GM12865 (cell line): ENCODE measurements at regions not wholly inside any gene's neighbourhood (a gene's known extent, or its start where the extent isn't known, plus 50 kb on each side); places are given as distances from the start of the nearest gene placed in this dataset.

Experiments used
- DNase-seq: peaks from one replicate; pipeline ENCODE4 v3.0.0; 2010; ENCODE audit warnings: low read depth
- H3K4me3 ChIP-seq: 2 replicates; pipeline ENCODE4 v1.5.1; 2011; ENCODE audit warnings: mild to moderate bottlenecking, low read depth, low read length, control low read depth
- TF ChIP-seq, protein P1 (sequence below): IDR thresholded peaks from 2 replicates; pipeline ENCODE4 v1.5.1; 2011; ENCODE audit warnings: low read length, control low read depth, low read depth, inconsistent platforms; ENCODE audit not compliant: insufficient read depth; ENCODE audit errors: missing control alignments

DNA sequence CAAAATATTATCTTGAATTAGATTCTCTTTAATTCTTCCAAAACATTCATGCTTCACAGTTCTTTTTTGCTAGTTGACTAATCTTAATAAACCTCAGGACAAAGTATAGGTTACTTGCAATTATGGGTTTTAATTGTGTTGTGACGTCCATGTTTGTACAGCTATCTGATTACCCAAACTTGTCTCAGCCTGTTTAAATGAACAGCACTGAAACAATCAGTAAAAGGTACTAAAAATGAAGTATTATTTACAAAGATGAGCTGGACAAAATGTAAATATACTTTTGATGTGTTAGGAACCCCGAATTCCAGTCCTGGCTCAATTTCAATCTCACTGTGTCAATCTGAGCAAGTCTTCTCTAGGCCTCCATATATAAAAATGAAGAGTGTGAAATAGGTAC lies 57.4 kb upstream of the SLC6A14 start:
- no peak for DNase-seq
- H3K4me3 ChIP-seq = no peak overlapping the region
- TF ChIP-seq, protein P1, sequence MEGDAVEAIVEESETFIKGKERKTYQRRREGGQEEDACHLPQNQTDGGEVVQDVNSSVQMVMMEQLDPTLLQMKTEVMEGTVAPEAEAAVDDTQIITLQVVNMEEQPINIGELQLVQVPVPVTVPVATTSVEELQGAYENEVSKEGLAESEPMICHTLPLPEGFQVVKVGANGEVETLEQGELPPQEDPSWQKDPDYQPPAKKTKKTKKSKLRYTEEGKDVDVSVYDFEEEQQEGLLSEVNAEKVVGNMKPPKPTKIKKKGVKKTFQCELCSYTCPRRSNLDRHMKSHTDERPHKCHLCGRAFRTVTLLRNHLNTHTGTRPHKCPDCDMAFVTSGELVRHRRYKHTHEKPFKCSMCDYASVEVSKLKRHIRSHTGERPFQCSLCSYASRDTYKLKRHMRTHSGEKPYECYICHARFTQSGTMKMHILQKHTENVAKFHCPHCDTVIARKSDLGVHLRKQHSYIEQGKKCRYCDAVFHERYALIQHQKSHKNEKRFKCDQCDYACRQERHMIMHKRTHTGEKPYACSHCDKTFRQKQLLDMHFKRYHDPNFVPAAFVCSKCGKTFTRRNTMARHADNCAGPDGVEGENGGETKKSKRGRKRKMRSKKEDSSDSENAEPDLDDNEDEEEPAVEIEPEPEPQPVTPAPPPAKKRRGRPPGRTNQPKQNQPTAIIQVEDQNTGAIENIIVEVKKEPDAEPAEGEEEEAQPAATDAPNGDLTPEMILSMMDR = no peak

DNA sequence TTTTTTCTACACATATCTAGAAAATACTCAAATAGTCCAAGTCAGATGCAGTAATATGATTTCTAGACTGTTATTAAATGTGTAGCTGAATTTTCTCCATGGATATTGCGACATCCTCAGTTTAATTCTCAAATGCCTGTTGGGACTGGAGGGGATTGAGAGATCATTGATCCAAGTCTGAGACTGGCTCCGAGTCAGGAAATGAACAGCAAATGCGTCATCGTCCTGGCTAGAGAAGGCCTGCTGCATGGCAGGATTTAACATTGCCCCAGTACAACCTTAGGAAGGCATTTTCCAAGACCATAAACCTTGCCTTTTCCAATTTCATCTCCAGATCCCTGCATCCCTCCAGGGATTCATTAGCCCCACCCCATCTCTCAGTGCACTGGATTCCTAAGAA lies 56.6 kb upstream of the SLC6A14 start:
- TF ChIP-seq, protein P1 = no peak
- no peak for DNase-seq
- H3K4me3 ChIP-seq = no peak overlapping the region

DNA sequence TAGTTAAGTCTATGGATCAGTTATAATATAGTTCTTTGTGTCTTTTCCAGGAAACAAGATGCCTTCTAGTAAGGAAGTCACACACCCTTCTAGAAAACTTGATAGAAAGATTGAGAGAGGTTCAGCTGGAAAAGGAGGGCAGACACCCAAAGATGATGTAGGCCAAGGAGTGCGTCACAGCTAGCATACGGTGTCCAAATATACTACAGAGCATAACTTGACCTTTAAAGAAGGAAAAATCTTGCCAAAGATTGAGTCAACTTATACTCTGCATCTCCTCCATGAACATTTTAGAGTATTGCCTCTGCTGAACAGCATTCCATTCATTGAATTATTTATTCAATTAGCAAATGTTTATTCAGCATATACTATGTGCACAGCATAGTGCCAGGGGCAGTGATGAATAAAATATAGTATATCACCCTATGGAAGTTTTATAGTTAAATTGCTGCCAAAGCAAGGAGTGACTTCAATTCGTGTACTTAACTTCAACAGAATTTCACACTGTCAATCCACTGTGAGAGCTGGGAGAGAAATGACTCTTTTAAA lies 51.9 kb upstream of the SLC6A14 start:
- no peak overlapping the region for H3K4me3 ChIP-seq
- TF ChIP-seq, protein P1 = no peak
- DNase-seq = no peak
